SK-N-SH treated with all-trans-retinoic acid at 6 μM for 48 hours (cell line): ENCODE measurements at regions not wholly inside any gene's neighbourhood (a gene's known extent, or its start where the extent isn't known, plus 50 kb on each side); places are given as distances from the start of the nearest gene placed in this dataset.

Experiments
- ZFP3 ChIP-seq: fragments of 250-450 bp; sonication (Bioruptor Pico); IDR thresholded peaks from 2 replicates; pipeline ENCODE4 v1.5.0; 2020; ENCODE audit warnings: mild to moderate bottlenecking, moderate library complexity
- ZNF70 ChIP-seq: fragments of 450-650 bp; formaldehyde crosslinking; IDR thresholded peaks from 2 replicates; pipeline ENCODE4 v1.5.0; 2020; ENCODE audit warnings: mild to moderate bottlenecking, moderate library complexity

GRCh38 chr21:32869459-32869858, 97.9 kb upstream of the PAXBP1 start:
- no peak for TF ChIP-seq ZFP3
- no peak for TF ChIP-seq ZNF70 (CRISPR knock-in tag)
